GM23338 (cell line): ENCODE measurements at regions not wholly inside any gene's neighbourhood (a gene's known extent, or its start where the extent isn't known, plus 50 kb on each side); places are given as distances from the start of the nearest gene placed in this dataset.

ENCODE experiments used
- CTCF ChIP-seq, 2 experiments: fragments of 200-600 bp in 1 of 2; sonication (generic) in 1 of 2; conservative IDR thresholded peaks; 2 replicates each; pipeline versions ENCODE4 v1.5.1 to v1.6.1; 2016 to 2017; ENCODE audit warnings: antibody characterized with exemption in 2 of 2, low read depth in 2 of 2, mild to moderate bottlenecking in 2 of 2, moderate library complexity in 1 of 2
- POLR2AphosphoS5 ChIP-seq: IDR thresholded peaks from 2 replicates; pipeline ENCODE4 v1.6.1; 2016; ENCODE audit warnings: antibody characterized with exemption, low read depth

GRCh38 chr15:93300796-93301195, 211.8 kb upstream of the RGMA start:
- TF ChIP-seq CTCF (conservative IDR thresholded peaks at IDR 0.05; ENCODE audit: low read depth in 2 of 2) (no peak), POLR2AphosphoS5 (no peak)
